ENCODE measurements at regions not wholly inside any gene's neighbourhood (a gene's known extent, or its start where the extent isn't known, plus 50 kb on each side); places are given as distances from the start of the nearest gene placed in this dataset.

DNA sequence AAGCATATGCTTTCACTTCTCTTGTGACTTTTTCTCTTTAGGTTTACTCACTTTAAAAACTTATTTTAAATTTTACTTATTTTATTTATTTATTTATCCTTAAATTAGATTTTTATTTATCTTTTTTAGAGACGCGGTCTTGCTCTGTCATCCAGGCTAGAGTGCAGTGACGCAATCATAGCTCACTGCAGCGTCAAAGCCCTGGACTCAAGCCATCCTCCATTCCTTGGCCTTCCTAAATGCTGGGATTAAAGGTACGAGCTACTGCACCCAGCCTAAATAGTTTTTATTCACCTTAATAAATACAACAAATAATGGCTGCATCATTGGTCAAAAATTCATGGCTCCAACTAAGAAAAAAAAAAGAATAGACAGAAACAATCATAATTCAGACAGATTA is 415.7 kb upstream of the FIGN start:
- TF ChIP-seq EZH2phosphoT487 (IDR thresholded peaks at IDR 0.05): no peak
- TF ChIP-seq, protein P1, sequence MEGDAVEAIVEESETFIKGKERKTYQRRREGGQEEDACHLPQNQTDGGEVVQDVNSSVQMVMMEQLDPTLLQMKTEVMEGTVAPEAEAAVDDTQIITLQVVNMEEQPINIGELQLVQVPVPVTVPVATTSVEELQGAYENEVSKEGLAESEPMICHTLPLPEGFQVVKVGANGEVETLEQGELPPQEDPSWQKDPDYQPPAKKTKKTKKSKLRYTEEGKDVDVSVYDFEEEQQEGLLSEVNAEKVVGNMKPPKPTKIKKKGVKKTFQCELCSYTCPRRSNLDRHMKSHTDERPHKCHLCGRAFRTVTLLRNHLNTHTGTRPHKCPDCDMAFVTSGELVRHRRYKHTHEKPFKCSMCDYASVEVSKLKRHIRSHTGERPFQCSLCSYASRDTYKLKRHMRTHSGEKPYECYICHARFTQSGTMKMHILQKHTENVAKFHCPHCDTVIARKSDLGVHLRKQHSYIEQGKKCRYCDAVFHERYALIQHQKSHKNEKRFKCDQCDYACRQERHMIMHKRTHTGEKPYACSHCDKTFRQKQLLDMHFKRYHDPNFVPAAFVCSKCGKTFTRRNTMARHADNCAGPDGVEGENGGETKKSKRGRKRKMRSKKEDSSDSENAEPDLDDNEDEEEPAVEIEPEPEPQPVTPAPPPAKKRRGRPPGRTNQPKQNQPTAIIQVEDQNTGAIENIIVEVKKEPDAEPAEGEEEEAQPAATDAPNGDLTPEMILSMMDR (IDR thresholded peaks at IDR 0.05): no peak
- TF ChIP-seq EZH2 (IDR thresholded peaks at IDR 0.05): no peak

Measured in neural progenitor cell (in vitro differentiated cells).